K562 (cell line): ENCODE measurements at regions not wholly inside any gene's neighbourhood (a gene's known extent, or its start where the extent isn't known, plus 50 kb on each side); places are given as distances from the start of the nearest gene placed in this dataset.
A peak's percentile ranks its signal among the peaks of the same experiment; 100 is the strongest.

Experiments
- ATF1 ChIP-seq, 2 experiments: fragments of 450-650 bp in 1 of 2; IDR thresholded peaks; 2 replicates each; pipeline ENCODE4 v1.6.1; 2016; ENCODE audit warnings: missing compliant biosample characterization in 1 of 2, missing genetic modification characterization in 1 of 2
- BRF2 ChIP-seq: IDR thresholded peaks from 3 replicates; pipeline ENCODE4 v1.6.1; 2011; ENCODE audit warnings: borderline replicate concordance, mild to moderate bottlenecking; ENCODE audit not compliant: insufficient read length, insufficient read depth
- ELK1 ChIP-seq: sonication (generic); formaldehyde crosslinking; IDR thresholded peaks from 2 replicates; pipeline ENCODE4 v1.8.1; 2022; ENCODE audit warnings: missing genetic modification reagents
- KLF6 ChIP-seq: fragments of 250-450 bp; sonication (Bioruptor Pico); IDR thresholded peaks from 2 replicates; pipeline ENCODE4 v1.4.0; 2020; ENCODE audit warnings: mild to moderate bottlenecking, moderate library complexity, borderline replicate concordance
- NRF1 ChIP-seq, 2 experiments: fragments of 450-650 bp; IDR thresholded peaks in 1 of 2; conservative IDR thresholded peaks in 1 of 2; 2 replicates each; pipeline ENCODE4 v1.6.1; 2014; ENCODE audit warnings: mild to moderate bottlenecking in 2 of 2
- RFX5 ChIP-seq: IDR thresholded peaks from 2 replicates; pipeline ENCODE4 v1.6.1; 2011; ENCODE audit warnings: low read depth, mild to moderate bottlenecking, improper control_type of control experiment, low read length
- SIN3B ChIP-seq: fragments of 450-650 bp; IDR thresholded peaks from 2 replicates; pipeline ENCODE4 v1.6.1; 2017; ENCODE audit warnings: low read depth, mild to moderate bottlenecking, moderate library complexity
- SMARCC2 ChIP-seq: fragments of 450-650 bp; IDR thresholded peaks from 2 replicates; pipeline ENCODE4 v1.6.1; 2017; ENCODE audit warnings: antibody characterized with exemption, moderate library complexity, mild to moderate bottlenecking, low read depth
- XRCC3 ChIP-seq: fragments of 450-650 bp; IDR thresholded peaks from 2 replicates; pipeline ENCODE4 v1.6.1; 2017; ENCODE audit warnings: mild to moderate bottlenecking, moderate library complexity
- ZNF316 ChIP-seq: fragments of 450-650 bp; IDR thresholded peaks from 2 replicates; pipeline ENCODE4 v1.6.1; 2016
- ZNF561 ChIP-seq: fragments of 450-650 bp; formaldehyde crosslinking; conservative IDR thresholded peaks from 2 replicates; pipeline ENCODE4 v1.4.0; 2020; ENCODE audit warnings: mild to moderate bottlenecking, moderate library complexity
- ZNF584 ChIP-seq: fragments of 200-800 bp; sonication (Bioruptor generic); IDR thresholded peaks from 2 replicates; pipeline ENCODE4 v1.6.1; 2016; ENCODE audit warnings: low read depth, mild to moderate bottlenecking, missing genetic modification characterization, missing compliant biosample characterization
- ZNF592 ChIP-seq: fragments of 450-650 bp; IDR thresholded peaks from 2 replicates; pipeline ENCODE4 v1.6.1; 2017; ENCODE audit warnings: antibody characterized with exemption, mild to moderate bottlenecking
- ZNF695 ChIP-seq: fragments of 450-650 bp; formaldehyde crosslinking; IDR thresholded peaks from 2 replicates; pipeline ENCODE4 v1.4.0; 2020; ENCODE audit warnings: mild to moderate bottlenecking, moderate library complexity
- ZSCAN32 ChIP-seq: fragments of 450-650 bp; formaldehyde crosslinking; IDR thresholded peaks from 2 replicates; pipeline ENCODE4 v1.4.0; 2020; ENCODE audit warnings: mild to moderate bottlenecking, moderate library complexity

- no peak for TF ChIP-seq ZNF592
- TF ChIP-seq SIN3B, result no peak
- TF ChIP-seq ELK1 (CRISPR knock-in tag), result no peak
- no peak for TF ChIP-seq RFX5
- TF ChIP-seq BRF2, result no peak
- TF ChIP-seq ATF1 (CRISPR knock-in tag; IDR thresholded peaks at IDR 0.05), result no peak
- TF ChIP-seq ATF1 (tag; IDR thresholded peaks at IDR 0.05), result no peak
- no peak for TF ChIP-seq ZNF561 (CRISPR knock-in tag)
- TF ChIP-seq XRCC3, result no peak
- TF ChIP-seq ZNF316, result 0 out of 2 replicates have a peak, but pooled peaks have one; percentile 6
- TF ChIP-seq ZSCAN32 (CRISPR knock-in tag), result no peak
- TF ChIP-seq NRF1 (conservative IDR thresholded peaks at IDR 0.05 in 1 of 2, IDR thresholded peaks at IDR 0.05 in 1 of 2), result no peak
- TF ChIP-seq KLF6 (CRISPR knock-in tag), result no peak
- no peak for TF ChIP-seq SMARCC2
- TF ChIP-seq ZNF584 (CRISPR knock-in tag), result no peak
- no peak for TF ChIP-seq ZNF695
Observed at GRCh38 chr9:75229605-75230332, 141.5 kb downstream of the OSTF1 start (continued).
